MCF 10A (cell line): ENCODE measurements at regions not wholly inside any gene's neighbourhood (a gene's known extent, or its start where the extent isn't known, plus 50 kb on each side); places are given as distances from the start of the nearest gene placed in this dataset.

Source experiments
- BruUV-seq: library from RNA; stranded (reverse); fragments of 400-500 nt; replicated peaks from 2 replicates; lab custom pipeline; 2021; lab: Mats Ljungman, UMichigan
- CTCF ChIA-PET: fragments of 300-600 bp; sonication (Branson Sonifier 250); formaldehyde crosslinking; extraction: SDS; loops from one replicate; lab custom pipeline; 2021; ENCODE audit warnings: antibody characterized with exemption, inconsistent platforms; lab: Yijun Ruan, JAX
- POLR2A ChIA-PET: fragments of 300-600, 350-650 bp; sonication (Branson Sonifier 250); formaldehyde crosslinking; extraction: SDS; loops from one replicate; lab custom pipeline; 2020; ENCODE audit warnings: antibody characterized with exemption, inconsistent platforms; lab: Yijun Ruan, JAX
- DNase-seq: peaks from one replicate; pipeline ENCODE4 v3.0.0-alpha.2; 2018; ENCODE audit not compliant: unreplicated experiment
- H3K27ac Mint-ChIP-seq: one replicate; pipeline ENCODE4 v1.8.0; 2022; ENCODE audit warnings: mild to moderate bottlenecking, low read depth, mixed read lengths; ENCODE audit not compliant: unreplicated experiment
- H3K27me3 Mint-ChIP-seq: one replicate; pipeline ENCODE4 v1.8.0; 2022; ENCODE audit warnings: mixed read lengths; ENCODE audit not compliant: insufficient read depth, unreplicated experiment
- H3K36me3 Mint-ChIP-seq: one replicate; pipeline ENCODE4 v1.8.0; 2022; ENCODE audit warnings: mild to moderate bottlenecking, moderate library complexity, mixed read lengths; ENCODE audit not compliant: insufficient read depth, unreplicated experiment
- H3K4me1 Mint-ChIP-seq: one replicate; pipeline ENCODE4 v1.8.0; 2022; ENCODE audit warnings: mixed read lengths; ENCODE audit not compliant: insufficient read depth, unreplicated experiment
- H3K4me3 Mint-ChIP-seq: one replicate; pipeline ENCODE4 v1.8.0; 2022; ENCODE audit warnings: mild to moderate bottlenecking, moderate library complexity, mixed read lengths; ENCODE audit not compliant: unreplicated experiment
- H3K9me3 Mint-ChIP-seq: one replicate; pipeline ENCODE4 v1.8.0; 2022; ENCODE audit warnings: mixed read lengths; ENCODE audit not compliant: unreplicated experiment
- CTCF ChIP-seq: fragments of 200-600 bp; IDR thresholded peaks from one replicate; pipeline ENCODE4 v1.8.0; 2022; ENCODE audit warnings: antibody characterized with exemption, mild to moderate bottlenecking; ENCODE audit not compliant: unreplicated experiment
- intact Hi-C: fragments of 100-400 bp; cut with micrococcal nuclease; formaldehyde crosslinking; loops from 2 replicates; pipeline ENCODE4 v1.14.1; 2022

GRCh38 chr3:186487819-186488218 is 56.4 kb downstream of the CRYGS start:
- CTCF ChIA-PET = no interaction called here
- Mint-ChIP-seq H3K9me3 (no peaks in the 10 kb centered on the region), H3K4me3 (no peak overlapping the region), H3K27me3 (peaks cover 31% of the 10 kb centered on the region), H3K27ac (no peak overlapping the region), H3K4me1 (no peaks in the 10 kb centered on the region), H3K36me3 (no peaks in the 10 kb centered on the region)
- peak; percentile 16 for DNase-seq
- BruUV-seq = no TSS peak
- intact Hi-C loops = no loop called here
- POLR2A ChIA-PET = no interaction called here
- TF ChIP-seq CTCF = no peak

GRCh38 chr3:186487037-186487436 is 57.1 kb downstream of the CRYGS start:
- Mint-ChIP-seq H3K27ac (no peak overlapping the region), H3K36me3 (no peaks in the 10 kb centered on the region), H3K4me1 (no peaks in the 10 kb centered on the region), H3K4me3 (no peak overlapping the region), H3K9me3 (no peaks in the 10 kb centered on the region), H3K27me3 (peaks cover 31% of the 10 kb centered on the region)
- POLR2A ChIA-PET = no interaction called here
- no peak for DNase-seq
- intact Hi-C loops = no loop called here
- CTCF ChIA-PET = no interaction called here
- TF ChIP-seq CTCF = no peak
- no TSS peak for BruUV-seq

- CTCF ChIA-PET = interaction anchor here (0.8 kb wide), 1 partner anchor 139 kb away, joined by 3 read pairs; no protein-coding TSS in a partner anchor
- H3K4me1 Mint-ChIP-seq = no peaks in the 10 kb centered on the region
- peaks cover 10% of the 10 kb centered on the region for H3K27me3 Mint-ChIP-seq
- H3K4me3 Mint-ChIP-seq = no peak overlapping the region
- no peak overlapping the region for H3K27ac Mint-ChIP-seq
- POLR2A ChIA-PET = no interaction called here
- TF ChIP-seq CTCF = no peak
- DNase-seq = no peak
- intact Hi-C loops = no loop called here
- BruUV-seq = no TSS peak
- H3K36me3 Mint-ChIP-seq = no peaks in the 10 kb centered on the region
- peaks cover 1% of the 10 kb centered on the region for H3K9me3 Mint-ChIP-seq
Measured at GRCh38 chr3:186483611-186484340, 60.4 kb downstream of the CRYGS start.

- Mint-ChIP-seq H3K4me1 (peaks cover 7% of the 10 kb centered on the region), H3K9me3 (peaks cover 6% of the 10 kb centered on the region), H3K27me3 (peaks cover 7% of the 10 kb centered on the region), H3K27ac (no peak overlapping the region), H3K4me3 (no peak overlapping the region), H3K36me3 (no peaks in the 10 kb centered on the region)
- ChIA-PET POLR2A (no interaction called here), CTCF (no interaction called here)
- no TSS peak for BruUV-seq
- no peak for TF ChIP-seq CTCF
- intact Hi-C loops = no loop called here
- DNase-seq = no peak
Measured at GRCh38 chr3:186481526-186481925, 62.7 kb downstream of the CRYGS start.
